Smooth muscle cell (in vitro differentiated cells): ENCODE measurements at regions not wholly inside any gene's neighbourhood (a gene's known extent, or its start where the extent isn't known, plus 50 kb on each side); places are given as distances from the start of the nearest gene placed in this dataset.

Experiments used
- DNase-seq: peaks from one replicate; lab custom pipeline; 2025; ENCODE audit not compliant: unreplicated experiment; lab: John Stamatoyannopoulos, UW
- H2AFZ ChIP-seq: fragments of 200-600 bp; sonication (generic); 2 replicates; pipeline ENCODE4 v1.6.0; 2016; ENCODE audit warnings: antibody characterized with exemption, low read depth, mild to moderate bottlenecking
- H3F3A ChIP-seq: fragments of 200-600 bp; sonication (generic); 2 replicates; pipeline ENCODE4 v1.6.0; 2017; ENCODE audit warnings: antibody characterized with exemption, low read depth
- H3K27ac ChIP-seq: fragments of 200-600 bp; sonication (generic); 2 replicates; pipeline ENCODE4 v1.5.1; 2016; ENCODE audit warnings: low read depth, mild to moderate bottlenecking
- H3K27me3 ChIP-seq: fragments of 200-600 bp; sonication (generic); 2 replicates; pipeline ENCODE4 v1.6.1; 2016; ENCODE audit warnings: low read depth, mild to moderate bottlenecking
- H3K36me3 ChIP-seq: fragments of 200-600 bp; sonication (generic); 2 replicates; pipeline ENCODE4 v1.5.1; 2016; ENCODE audit warnings: low read depth
- H3K4me1 ChIP-seq: fragments of 200-600 bp; sonication (generic); 2 replicates; pipeline ENCODE4 v1.5.1; 2016; ENCODE audit warnings: low read depth
- H3K4me2 ChIP-seq: fragments of 200-600 bp; sonication (generic); 2 replicates; pipeline ENCODE4 v1.6.0; 2016; ENCODE audit warnings: mild to moderate bottlenecking
- H3K4me3 ChIP-seq: fragments of 200-600 bp; sonication (generic); 2 replicates; pipeline ENCODE4 v1.5.1; 2016; ENCODE audit warnings: mild to moderate bottlenecking
- H3K79me2 ChIP-seq: fragments of 200-600 bp; sonication (generic); 2 replicates; pipeline ENCODE4 v1.6.0; 2016; ENCODE audit warnings: low read depth, mild to moderate bottlenecking
- H3K9ac ChIP-seq: fragments of 200-600 bp; sonication (generic); 2 replicates; pipeline ENCODE4 v1.6.0; 2016; ENCODE audit warnings: low read depth
- H3K9me3 ChIP-seq: fragments of 200-600 bp; sonication (generic); replicated peaks from 2 replicates; pipeline ENCODE4 v1.5.1; 2016; ENCODE audit warnings: low read depth
- H4K20me1 ChIP-seq: fragments of 200-600 bp; sonication (generic); 2 replicates; pipeline ENCODE4 v1.6.0; 2016; ENCODE audit warnings: low read depth
- CTCF ChIP-seq: fragments of 200-600 bp; sonication (generic); IDR thresholded peaks from 2 replicates; pipeline ENCODE4 v1.5.1; 2017; ENCODE audit warnings: borderline replicate concordance, mild to moderate bottlenecking, antibody characterized with exemption; ENCODE audit not compliant: insufficient read depth, poor library complexity, severe bottlenecking
- WGBS: methylation state at CpG from one replicate; pipeline ENCODE4 v1.1.7; 2016; ENCODE audit warnings: low lambda C conversion rate; 5-methylcytosine and 5-hydroxymethylcytosine counted together

GRCh38 chrX:120014354-120015130 is 62.9 kb downstream of the RHOXF2B start:
- Histone ChIP-seq H4K20me1 (no peaks in the 10 kb centered on the region), H3K27me3 (peaks cover 45% of the 10 kb centered on the region), H3K9me3 (no peaks in the 10 kb centered on the region), H3K79me2 (no peaks in the 10 kb centered on the region), H3F3A (no peaks in the 10 kb centered on the region), H3K27ac (no peak overlapping the region), H3K4me1 (no peaks in the 10 kb centered on the region), H3K4me2 (peak overlapping the region; percentile 69), H3K9ac (no peak overlapping the region), H3K36me3 (no peaks in the 10 kb centered on the region), H2AFZ (no peak overlapping the region), H3K4me3 (peak overlapping the region; percentile 39)
- DNase-seq, result no peak
- 53% methylated on average over 30 of the region's 30 CpGs for WGBS
- no peak for TF ChIP-seq CTCF

- H3K4me1 ChIP-seq, result no peaks in the 10 kb centered on the region
- peaks cover 67% of the 10 kb centered on the region for H3K27me3 ChIP-seq
- no peak overlapping the region for H2AFZ ChIP-seq
- H3K27ac ChIP-seq, result no peak overlapping the region
- no peaks in the 10 kb centered on the region for H4K20me1 ChIP-seq
- H3F3A ChIP-seq, result no peaks in the 10 kb centered on the region
- DNase-seq, result no peak
- H3K4me2 ChIP-seq, result no peak overlapping the region
- WGBS, result 68% methylated on average over 6 of the region's 6 CpGs
- no peak for TF ChIP-seq CTCF
- H3K9me3 ChIP-seq, result no peaks in the 10 kb centered on the region
- no peaks in the 10 kb centered on the region for H3K79me2 ChIP-seq
- no peaks in the 10 kb centered on the region for H3K36me3 ChIP-seq
- no peak overlapping the region for H3K4me3 ChIP-seq
- H3K9ac ChIP-seq, result no peak overlapping the region
These were observed 58.2 kb upstream of the NKAP start for GRCh38 chrX:120001787-120002186.

GRCh38 chrX:120000490-120001246 is 57.1 kb upstream of the NKAP start:
- 39% methylated on average over 32 of the region's 32 CpGs for WGBS
- H3K9me3 ChIP-seq, result no peaks in the 10 kb centered on the region

More at GRCh38 chrX:120000490-120001246, 57.1 kb upstream of the NKAP start:
- Histone ChIP-seq H3K9ac (no peak overlapping the region), H3K4me1 (no peaks in the 10 kb centered on the region), H3K27me3 (peaks cover 78% of the 10 kb centered on the region), H3K4me3 (peak overlapping the region; percentile 8), H3F3A (no peaks in the 10 kb centered on the region), H3K36me3 (no peaks in the 10 kb centered on the region), H2AFZ (no peak overlapping the region), H4K20me1 (no peaks in the 10 kb centered on the region), H3K4me2 (no peak overlapping the region), H3K79me2 (no peaks in the 10 kb centered on the region), H3K27ac (no peak overlapping the region)
- no peak for DNase-seq
- no peak for TF ChIP-seq CTCF
